Posterior cingulate gyrus (tissue), 11 donors: ENCODE measurements at regions not wholly inside any gene's neighbourhood (a gene's known extent, or its start where the extent isn't known, plus 50 kb on each side); places are given as distances from the start of the nearest gene placed in this dataset.

Experiments
- DNase-seq, 10 donors: peaks; one replicate each; pipeline versions ENCODE4 v3.0.0 to v3.0.0-alpha.2; 2020 to 2021; ENCODE audit warnings: mixed read lengths in 3 of 10
- intact Hi-C: fragments of 100-400 bp; cut with DNase I; formaldehyde crosslinking; loops from one replicate; pipeline ENCODE4 v1.15.1; 2023

DNA sequence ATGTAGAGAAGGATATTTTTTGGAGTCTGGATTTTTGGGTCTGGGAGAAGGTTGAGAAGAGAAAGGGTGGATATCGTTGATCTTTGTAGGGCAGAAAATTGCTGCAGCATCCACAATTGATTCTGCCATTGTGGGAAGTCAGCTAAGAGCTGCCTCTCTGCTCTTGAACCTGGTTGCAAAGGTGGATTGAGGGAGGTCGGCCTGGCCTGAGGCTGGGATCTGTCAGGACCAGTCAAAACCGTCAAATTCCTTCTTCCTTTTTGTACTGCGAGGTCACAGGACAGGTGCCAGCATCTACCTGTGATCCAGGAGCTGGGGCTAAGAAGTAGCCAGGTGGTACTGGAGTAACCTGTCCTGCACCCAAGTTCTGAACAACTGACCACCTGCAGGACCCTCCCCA is 93.7 kb downstream of the SHOX start:
- intact Hi-C loops: no loop called here
- DNase-seq: no peak

- intact Hi-C loops: no loop called here
- DNase-seq: no peak
These were observed 93.2 kb downstream of the SHOX start for GRCh38 chrX:723781-724180.

DNA sequence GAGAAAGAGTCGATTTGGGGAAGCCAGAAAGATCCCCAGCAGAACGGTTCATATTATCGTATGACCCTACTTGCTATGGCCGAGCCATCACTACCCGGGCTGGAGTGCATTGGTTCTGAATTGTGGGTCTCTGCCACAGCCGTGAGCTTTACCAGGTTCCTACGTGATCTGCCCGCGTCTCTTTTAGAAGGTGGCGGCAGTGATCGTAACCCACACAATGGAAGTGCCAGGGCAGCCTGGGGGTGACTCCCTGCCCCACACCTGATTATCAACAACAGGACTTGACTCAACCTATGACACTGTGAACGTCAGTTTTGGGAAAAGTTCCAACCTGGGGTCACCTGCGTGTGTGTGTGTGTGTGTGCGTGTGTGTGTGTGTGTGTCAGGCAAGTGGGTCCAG is 90.8 kb downstream of the SHOX start:
- DNase-seq: peak in 1 of 10 donors; percentile 51
- intact Hi-C loops: no loop called here

DNA sequence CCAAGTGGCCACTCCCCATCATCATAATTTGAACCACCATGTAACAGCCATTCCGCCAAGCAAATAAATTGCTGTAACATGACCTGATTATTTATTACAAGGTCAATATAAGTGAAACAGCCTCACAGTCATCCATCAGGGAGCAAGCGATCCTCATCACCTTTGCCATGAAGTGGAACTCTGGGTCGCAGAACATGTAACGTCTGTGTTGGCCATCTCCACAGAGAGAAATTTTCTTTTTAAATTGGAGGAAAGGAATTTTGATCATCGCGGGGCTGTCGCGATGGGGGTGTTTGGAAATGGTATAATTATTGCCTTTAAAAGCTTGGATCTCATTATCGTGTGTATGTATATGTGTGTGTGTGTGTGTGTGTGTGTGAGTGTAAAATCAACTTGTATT is 90.2 kb downstream of the SHOX start:
- peak in 1 of 10 donors; percentile 52 for DNase-seq
- intact Hi-C loops: no loop called here

DNA sequence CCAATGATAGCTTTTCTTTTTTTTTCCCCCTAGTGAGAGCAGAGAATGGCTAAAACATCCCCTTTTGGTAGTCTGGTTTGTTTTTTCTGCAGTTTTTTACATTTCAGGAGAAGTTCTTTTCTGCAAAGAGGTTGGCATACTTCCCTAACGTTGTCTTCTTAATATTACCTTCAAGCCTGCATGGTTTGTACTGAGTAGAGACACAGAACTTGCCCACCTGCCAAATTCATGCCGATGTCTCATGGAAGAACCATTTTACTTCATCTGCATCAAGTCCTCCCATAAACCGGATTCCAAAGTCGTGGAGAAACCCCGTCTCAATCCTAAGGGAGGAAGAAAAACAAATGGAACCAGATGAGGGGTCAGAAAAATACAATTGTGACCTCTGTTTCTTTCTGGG is 89.7 kb downstream of the SHOX start:
- intact Hi-C loops: no loop called here
- DNase-seq: no peak

GRCh38 chrX:716136-716535 is 85.5 kb downstream of the SHOX start:
- intact Hi-C loops: no loop called here
- no peak for DNase-seq

DNA sequence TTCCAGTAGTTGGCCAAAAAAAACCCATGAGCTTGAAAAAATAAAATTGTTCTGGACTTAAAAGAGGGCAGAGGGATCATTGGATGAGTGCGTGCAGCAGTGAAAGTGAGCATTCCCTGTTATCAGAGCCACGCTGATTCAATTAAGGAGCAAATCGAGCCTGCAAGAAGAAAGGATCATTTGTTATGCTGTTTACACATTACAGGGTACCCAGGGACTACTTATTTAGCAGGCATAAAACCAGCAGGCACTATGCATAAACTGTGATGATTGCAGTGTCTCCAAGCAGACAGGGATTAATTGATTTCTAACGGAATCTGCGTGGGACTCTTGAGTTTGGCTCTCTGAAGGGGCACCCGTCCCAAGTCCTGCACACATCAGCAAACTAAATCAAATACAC is 83.5 kb downstream of the SHOX start:
- intact Hi-C loops: no loop called here

More for the DNA sequence above, 83.5 kb downstream of the SHOX start:
- DNase-seq: no peak
